CD4-positive, alpha-beta T cell treated with Interleukin-12 subunit alpha and Interleukin-12 subunit beta, for 1 hour (primary cell): ENCODE measurements at regions not wholly inside any gene's neighbourhood (a gene's known extent, or its start where the extent isn't known, plus 50 kb on each side); places are given as distances from the start of the nearest gene placed in this dataset.

Experiments used
- DNase-seq: peaks from one replicate; pipeline ENCODE4 v3.0.0-alpha.2; 2020

DNA sequence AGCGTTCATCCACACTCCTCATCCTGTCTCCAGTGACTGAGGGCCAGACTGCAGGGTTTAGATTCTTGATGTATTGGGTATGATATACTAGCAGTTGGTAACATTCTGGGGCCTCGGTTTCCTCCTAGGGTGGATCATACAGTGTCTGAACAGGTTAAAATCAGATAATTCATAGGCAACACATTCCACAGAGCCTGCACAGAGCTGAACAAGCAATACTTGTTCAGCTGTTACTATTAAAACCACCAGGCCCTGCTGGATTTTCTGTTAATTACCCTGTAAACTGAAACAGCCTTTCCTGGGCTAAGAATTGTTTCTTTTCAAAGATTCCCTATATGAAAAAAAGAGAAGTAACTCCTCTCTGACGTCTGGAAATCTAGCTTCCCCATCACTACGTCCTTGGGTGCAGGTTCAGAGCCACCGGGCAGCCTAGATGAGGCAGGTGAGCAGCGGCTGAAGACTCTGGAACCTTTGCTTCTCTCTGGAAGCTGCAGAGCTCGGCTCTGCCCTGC is 1313.5 kb upstream of the WWC1 start:
- DNase-seq, result no peak

GRCh38 chr5:166979307-166979895 is 1312.0 kb upstream of the WWC1 start:
- DNase-seq, result no peak

DNA sequence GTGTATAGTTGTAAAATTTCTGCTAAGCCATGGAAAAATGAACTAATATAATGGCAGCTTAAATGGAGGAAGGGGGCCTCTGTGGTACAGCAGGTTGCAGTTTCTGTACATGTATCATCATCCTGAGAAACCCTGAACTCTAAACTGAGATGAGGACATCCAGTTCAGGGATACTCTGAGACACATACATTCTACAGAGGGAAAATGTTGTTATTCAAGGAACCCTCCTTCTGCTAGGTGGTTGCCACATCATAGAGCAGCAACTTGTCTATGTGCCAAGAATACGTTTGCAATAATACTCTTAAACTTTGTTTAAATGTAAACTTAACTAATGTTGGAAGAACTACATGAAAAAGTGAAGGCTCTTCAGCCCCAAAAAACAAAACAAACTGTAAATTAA is 1310.8 kb upstream of the WWC1 start:
- no peak for DNase-seq

- DNase-seq, result no peak
These were observed 1309.2 kb upstream of the WWC1 start for GRCh38 chr5:166982226-166982625.

- DNase-seq, result no peak
These were observed 1299.8 kb upstream of the WWC1 start for GRCh38 chr5:166991601-166992000.

- DNase-seq, result no peak
These were observed 1299.3 kb upstream of the WWC1 start for GRCh38 chr5:166992108-166992507.

GRCh38 chr5:166992874-166993722 is 1298.3 kb upstream of the WWC1 start:
- DNase-seq, result no peak

DNA sequence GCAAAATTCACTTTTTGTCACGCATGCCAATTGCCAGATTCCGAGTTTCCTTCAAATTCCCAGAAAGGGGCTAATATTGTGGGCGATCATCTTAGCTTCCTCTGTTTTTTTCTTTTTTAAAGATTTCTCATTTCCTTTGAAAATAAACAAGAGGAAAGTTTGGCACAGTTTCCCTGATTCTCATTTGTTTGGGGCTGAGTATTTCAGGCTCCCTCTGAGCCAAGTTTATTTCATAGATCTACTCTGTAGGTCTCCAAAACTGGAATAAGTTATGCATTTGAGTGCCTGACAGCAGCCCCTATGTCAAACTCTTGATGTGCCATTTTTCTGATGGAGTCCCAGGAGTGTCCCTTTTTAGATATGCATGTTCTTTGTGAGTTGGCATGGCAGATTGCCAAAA is 1297.2 kb upstream of the WWC1 start:
- no peak for DNase-seq

GRCh38 chr5:167001246-167001645 is 1290.2 kb upstream of the WWC1 start:
- DNase-seq, result no peak

DNA sequence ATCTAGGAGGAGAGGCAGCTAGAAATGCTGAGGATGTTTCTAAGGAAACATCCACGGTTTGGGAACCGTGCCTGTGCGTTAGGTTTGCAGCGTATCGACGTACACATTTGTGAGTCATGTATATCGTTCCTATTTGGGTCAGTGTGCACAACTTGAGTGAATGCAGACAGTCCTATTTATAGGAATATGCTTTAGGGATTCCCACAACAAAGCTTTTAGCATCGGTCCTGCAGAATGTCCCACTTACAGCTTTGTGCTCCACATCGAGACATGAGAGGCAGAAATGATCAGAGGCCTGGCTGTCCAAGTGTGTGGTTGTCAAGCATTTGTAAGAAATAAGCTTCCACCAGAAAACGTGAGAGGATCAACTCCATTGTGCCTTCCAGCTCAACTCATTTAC is 1282.7 kb upstream of the WWC1 start:
- DNase-seq, result no peak

DNA sequence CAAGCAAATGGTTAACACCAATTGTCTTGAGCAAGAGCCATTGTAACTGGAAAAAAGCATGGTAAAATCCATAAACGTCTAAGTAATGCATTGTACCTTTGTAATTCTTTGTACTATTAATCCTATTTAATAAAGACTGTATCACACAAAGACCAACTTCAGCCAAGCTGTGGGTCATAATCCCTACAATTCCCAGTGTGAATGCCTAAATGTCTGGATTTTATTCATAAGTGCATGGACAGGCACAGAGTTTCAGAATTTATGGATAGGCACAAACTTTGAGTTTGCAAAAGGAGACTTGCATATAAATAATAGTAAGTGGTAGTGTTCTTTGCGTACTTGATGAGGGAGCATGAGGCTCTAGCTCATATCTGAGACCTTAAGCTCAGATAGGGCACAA is 1280.2 kb upstream of the WWC1 start:
- no peak for DNase-seq

- DNase-seq, result no peak
These were observed 1279.1 kb upstream of the WWC1 start for GRCh38 chr5:167012123-167013034.

GRCh38 chr5:167014401-167015056 is 1276.9 kb upstream of the WWC1 start:
- no peak for DNase-seq

GRCh38 chr5:167020418-167020817 is 1271.0 kb upstream of the WWC1 start:
- no peak for DNase-seq

GRCh38 chr5:167029488-167029887 is 1262.0 kb upstream of the WWC1 start:
- no peak for DNase-seq

DNA sequence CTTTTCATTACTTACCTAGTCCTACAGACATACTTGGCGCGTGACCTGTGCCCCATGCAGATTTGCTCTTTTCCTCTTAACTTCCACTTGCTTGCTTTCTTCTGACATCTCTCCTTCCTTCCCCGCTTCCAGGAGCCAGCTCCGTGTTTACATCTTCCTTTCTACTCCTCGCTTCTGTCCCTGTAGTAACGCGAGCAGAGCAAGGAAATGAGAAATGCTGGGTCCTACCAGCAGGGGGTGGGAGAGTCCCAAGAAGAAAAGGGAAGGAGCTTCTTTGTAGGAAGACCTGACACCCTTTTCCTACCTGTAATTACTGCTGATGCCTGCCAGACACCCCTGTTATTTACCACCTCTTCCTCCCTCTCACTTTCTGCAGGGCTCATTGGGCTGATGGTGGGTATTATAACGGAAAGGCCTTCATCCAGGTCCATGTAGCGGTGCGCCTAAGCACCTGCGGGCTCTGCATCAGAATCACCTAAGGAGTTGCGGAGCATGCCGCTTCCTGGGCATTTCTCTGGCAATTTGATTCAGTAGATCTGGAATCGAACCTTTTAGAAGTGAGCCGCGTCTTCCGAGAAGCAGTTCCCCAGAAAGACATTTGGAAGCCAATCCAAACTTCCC is 1260.8 kb upstream of the WWC1 start:
- no peak for DNase-seq

DNA sequence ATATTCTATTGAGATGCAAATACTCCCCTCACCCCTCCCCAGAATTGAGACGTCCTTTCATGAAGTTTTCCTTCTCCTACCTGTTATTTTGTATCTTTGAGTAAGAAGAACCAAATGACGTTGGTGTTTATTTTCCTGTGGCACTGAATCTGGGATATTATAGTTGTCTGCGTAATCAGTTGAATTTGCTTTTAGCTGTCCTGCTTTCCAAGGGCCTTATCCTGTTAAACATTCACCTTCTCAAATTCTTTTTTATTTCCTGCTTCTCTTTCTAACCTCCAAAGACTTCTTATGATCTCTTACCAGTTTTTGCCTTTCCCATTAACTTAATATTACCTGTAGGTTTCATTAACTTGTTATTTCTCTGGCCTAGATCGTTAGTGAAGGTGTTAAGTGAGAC is 1254.9 kb upstream of the WWC1 start:
- DNase-seq, result no peak

- no peak for DNase-seq
These were observed 1242.3 kb upstream of the WWC1 start for GRCh38 chr5:167049043-167049663.

GRCh38 chr5:167049771-167050567 is 1241.5 kb upstream of the WWC1 start:
- no peak for DNase-seq

- no peak for DNase-seq
These were observed 1240.7 kb upstream of the WWC1 start for GRCh38 chr5:167050568-167051401.
